ENCODE measurements at regions not wholly inside any gene's neighbourhood (a gene's known extent, or its start where the extent isn't known, plus 50 kb on each side); places are given as distances from the start of the nearest gene placed in this dataset.
"Not testable (repeated sequence)": the region's sequence is repeated elsewhere in the genome, so short reads cannot be mapped to it uniquely, and the experiment has no call there.

DNA sequence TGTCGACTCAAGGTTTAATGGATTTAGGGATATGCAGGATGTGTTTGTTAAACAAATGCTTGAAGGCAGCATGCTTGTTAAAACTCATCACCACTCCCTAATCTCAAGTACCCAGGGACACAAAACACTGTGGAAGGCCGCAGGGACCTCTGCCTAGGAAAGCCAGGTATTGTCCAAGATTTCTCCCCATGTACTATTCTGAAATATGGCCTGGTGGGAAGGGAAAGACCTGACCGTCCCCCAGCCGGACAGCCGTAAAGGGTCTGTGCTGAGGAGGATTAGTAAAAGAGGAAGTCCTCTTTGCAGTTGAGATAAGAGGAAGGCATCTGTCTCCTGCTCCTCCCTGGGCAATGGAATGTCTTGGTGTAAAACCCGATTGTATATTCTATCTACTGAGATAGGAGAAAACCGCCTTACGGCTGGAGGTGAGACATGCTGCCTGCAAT lies 85.3 kb upstream of the ZNF322 start:
- 20% methylated on average over 8 of the region's 8 CpGs for WGBS (ENCODE audit: low lambda C conversion rate)
- H3K36me3 ChIP-seq (replicated peaks in 1 of 2; ENCODE audit: control insufficient read depth in 1 of 2, insufficient read depth in 2 of 2, low read length in 2 of 2); ATAC-seq; POLR2A ChIA-PET; H3K4me2 ChIP-seq (ENCODE audit: low read depth, low read length); BruUV-seq (replicated peaks); in situ Hi-C loops (cut with HindIII; ENCODE audit: extremely low pct_ligation_motif_present, low pct_unique_long_range_greater_than_20kb); FAIRE-seq; H3K4me3 ChIP-seq (replicated peaks in 1 of 3; ENCODE audit: insufficient read depth in 1 of 3, low read depth in 2 of 3, low read length in 3 of 3); H3K79me2 ChIP-seq (ENCODE audit: insufficient read depth, low read length); CTCF ChIA-PET (ENCODE audit: low intra/inter-chr PET ratio, low total read pairs); H4K20me1 ChIP-seq (ENCODE audit: insufficient read depth, low read length); H3K9me3 ChIP-seq (ENCODE audit: low read length); H3K27ac ChIP-seq (ENCODE audit: extremely low read length, insufficient read depth, low read length); H3K9ac ChIP-seq (ENCODE audit: insufficient read depth, low read depth, low read length); DNase-seq (ENCODE audit: low spot score); intact Hi-C loops (cut with micrococcal nuclease; ENCODE audit: unreplicated experiment): not testable (repeated sequence)
- H3K4me1 ChIP-seq (ENCODE audit: insufficient read depth, low read length), result peaks cover 23% of the 10 kb centered on the region; the same call in 1 of the 2 replicates
- peaks cover 0 to 20% of the 10 kb centered on the region in 2 experiments; a peak in 2 of 5 replicates for H3K27me3 ChIP-seq (ENCODE audit: control insufficient read depth in 1 of 2, insufficient read depth in 2 of 2, low read length in 2 of 2)
- H2AFZ ChIP-seq (ENCODE audit: low read length), result peak overlapping the region; percentile 8

DNA sequence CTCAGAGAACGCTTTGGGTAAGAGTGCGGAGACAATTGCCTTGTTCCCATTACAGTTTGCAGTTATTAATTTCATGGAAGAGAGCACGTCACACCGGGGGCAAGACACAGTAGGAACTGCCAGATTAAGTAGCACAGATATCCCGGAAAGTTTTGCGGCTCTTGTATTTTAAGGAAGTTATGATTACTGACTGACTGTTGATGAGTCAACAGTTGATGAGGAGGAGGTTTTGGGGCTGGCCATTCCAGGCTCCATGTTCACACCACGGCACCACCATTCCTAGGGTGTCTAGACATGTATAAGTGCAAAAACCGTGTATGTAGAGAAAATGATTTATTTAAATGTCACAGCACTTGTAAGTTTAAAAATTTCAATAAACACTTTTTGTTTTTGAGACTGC lies 86.4 kb upstream of the ZNF322 start:
- BruUV-seq (replicated peaks); H4K20me1 ChIP-seq (ENCODE audit: insufficient read depth, low read length); in situ Hi-C loops (cut with HindIII; ENCODE audit: extremely low pct_ligation_motif_present, low pct_unique_long_range_greater_than_20kb); H3K27ac ChIP-seq (ENCODE audit: extremely low read length, insufficient read depth, low read length); H3K79me2 ChIP-seq (ENCODE audit: insufficient read depth, low read length); ATAC-seq; H3K36me3 ChIP-seq (replicated peaks in 1 of 2; ENCODE audit: control insufficient read depth in 1 of 2, insufficient read depth in 2 of 2, low read length in 2 of 2); H3K4me2 ChIP-seq (ENCODE audit: low read depth, low read length); intact Hi-C loops (cut with micrococcal nuclease; ENCODE audit: unreplicated experiment); DNase-seq (ENCODE audit: low spot score); H3K9ac ChIP-seq (ENCODE audit: insufficient read depth, low read depth, low read length); H3K9me3 ChIP-seq (ENCODE audit: low read length); POLR2A ChIA-PET; CTCF ChIA-PET (ENCODE audit: low intra/inter-chr PET ratio, low total read pairs); FAIRE-seq; H3K4me3 ChIP-seq (replicated peaks in 1 of 3; ENCODE audit: insufficient read depth in 1 of 3, low read depth in 2 of 3, low read length in 3 of 3); H2AFZ ChIP-seq (ENCODE audit: low read length): not testable (repeated sequence)
- peaks cover 23% of the 10 kb centered on the region; the same call in 1 of the 2 replicates for H3K4me1 ChIP-seq (ENCODE audit: insufficient read depth, low read length)
- 48% methylated on average over 8 of the region's 8 CpGs for WGBS (ENCODE audit: low lambda C conversion rate)
- peaks cover 0 to 20% of the 10 kb centered on the region in 2 experiments; a peak in 2 of 5 replicates for H3K27me3 ChIP-seq (ENCODE audit: control insufficient read depth in 1 of 2, insufficient read depth in 2 of 2, low read length in 2 of 2)

DNA sequence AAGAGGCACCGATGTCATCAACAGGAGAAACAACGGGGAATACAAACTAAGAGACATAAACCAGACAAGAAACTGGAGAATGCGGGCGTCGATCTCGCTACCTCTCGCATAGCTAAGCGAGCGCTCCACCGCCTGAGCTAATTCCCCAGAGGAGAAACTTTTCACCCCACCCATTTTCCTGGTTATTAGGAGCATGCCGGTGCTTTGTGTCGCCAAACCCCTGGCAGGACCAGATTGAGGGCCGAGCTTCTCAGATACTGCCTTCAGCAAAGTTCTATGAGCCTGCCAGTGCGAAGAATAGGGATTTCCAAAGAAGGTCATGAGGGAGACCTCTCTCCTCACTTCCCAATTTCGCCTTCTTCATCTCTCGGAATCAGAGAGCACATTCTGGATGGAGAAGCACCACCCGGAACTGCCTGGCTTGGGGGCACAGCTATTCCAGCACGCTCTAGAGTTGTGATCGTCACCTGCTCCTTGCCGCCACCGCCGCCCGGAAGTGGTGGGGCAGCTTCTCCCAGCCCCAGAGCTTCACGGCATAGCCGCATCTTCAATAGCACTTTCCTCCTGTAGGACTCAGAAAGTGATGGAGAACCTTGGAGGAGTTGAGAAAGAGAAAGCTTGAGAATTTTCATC lies 89.7 kb upstream of the ZNF322 start:
- not testable (repeated sequence) for FAIRE-seq

DNA sequence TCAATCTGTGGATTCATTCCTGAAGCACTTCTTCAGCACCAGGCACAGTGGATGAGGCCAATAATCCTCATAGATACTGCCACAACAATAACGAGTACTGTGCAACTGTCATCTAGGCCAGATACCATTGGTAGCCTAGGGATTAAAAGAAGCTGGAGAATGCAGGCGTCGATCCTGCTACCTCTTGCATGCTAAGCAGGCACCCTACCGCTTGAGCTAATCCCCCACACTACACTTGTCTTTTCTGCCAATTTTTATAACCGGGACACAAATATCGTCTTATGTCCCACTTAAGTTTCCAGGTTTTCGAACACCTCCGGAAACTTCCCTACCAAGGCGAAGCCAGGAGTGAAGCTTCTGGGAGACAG lies 90.2 kb upstream of the ZNF322 start:
- H2AFZ ChIP-seq (ENCODE audit: low read length); intact Hi-C loops (cut with micrococcal nuclease; ENCODE audit: unreplicated experiment); CTCF ChIA-PET (ENCODE audit: low intra/inter-chr PET ratio, low total read pairs); H3K79me2 ChIP-seq (ENCODE audit: insufficient read depth, low read length); BruUV-seq (replicated peaks); FAIRE-seq; H3K9me3 ChIP-seq (ENCODE audit: low read length); DNase-seq (ENCODE audit: low spot score); H3K36me3 ChIP-seq (replicated peaks in 1 of 2; ENCODE audit: control insufficient read depth in 1 of 2, insufficient read depth in 2 of 2, low read length in 2 of 2); H3K9ac ChIP-seq (ENCODE audit: insufficient read depth, low read depth, low read length); in situ Hi-C loops (cut with HindIII; ENCODE audit: extremely low pct_ligation_motif_present, low pct_unique_long_range_greater_than_20kb); H3K27ac ChIP-seq (ENCODE audit: extremely low read length, insufficient read depth, low read length); POLR2A ChIA-PET; H3K4me3 ChIP-seq (replicated peaks in 1 of 3; ENCODE audit: insufficient read depth in 1 of 3, low read depth in 2 of 3, low read length in 3 of 3); H4K20me1 ChIP-seq (ENCODE audit: insufficient read depth, low read length); H3K4me2 ChIP-seq (ENCODE audit: low read depth, low read length): not testable (repeated sequence)
- WGBS (ENCODE audit: low lambda C conversion rate), result under 1% methylated on average over 9 of the region's 9 CpGs
- ATAC-seq, result peak; percentile 27; the same call in 1 of the 3 replicates
- Histone ChIP-seq H3K4me1 (ENCODE audit: insufficient read depth, low read length) (peaks cover 15% of the 10 kb centered on the region), H3K27me3 (ENCODE audit: control insufficient read depth in 1 of 2, insufficient read depth in 2 of 2, low read length in 2 of 2) (peaks cover 0 to 17% of the 10 kb centered on the region in 2 experiments; a peak in 3 of 5 replicates)

More for the DNA sequence above, 89.7 kb upstream of the ZNF322 start:
- H2AFZ ChIP-seq (ENCODE audit: low read length); DNase-seq (ENCODE audit: low spot score); BruUV-seq (replicated peaks); H4K20me1 ChIP-seq (ENCODE audit: insufficient read depth, low read length); in situ Hi-C loops (cut with HindIII; ENCODE audit: extremely low pct_ligation_motif_present, low pct_unique_long_range_greater_than_20kb); intact Hi-C loops (cut with micrococcal nuclease; ENCODE audit: unreplicated experiment); H3K36me3 ChIP-seq (replicated peaks in 1 of 2; ENCODE audit: control insufficient read depth in 1 of 2, insufficient read depth in 2 of 2, low read length in 2 of 2); POLR2A ChIA-PET; H3K4me3 ChIP-seq (replicated peaks in 1 of 3; ENCODE audit: insufficient read depth in 1 of 3, low read depth in 2 of 3, low read length in 3 of 3); H3K9me3 ChIP-seq (ENCODE audit: low read length); H3K9ac ChIP-seq (ENCODE audit: insufficient read depth, low read depth, low read length); CTCF ChIA-PET (ENCODE audit: low intra/inter-chr PET ratio, low total read pairs); H3K79me2 ChIP-seq (ENCODE audit: insufficient read depth, low read length); H3K27ac ChIP-seq (ENCODE audit: extremely low read length, insufficient read depth, low read length): not testable (repeated sequence)
- 54% methylated on average over 14 of the region's 25 CpGs for WGBS (ENCODE audit: low lambda C conversion rate)
- Histone ChIP-seq H3K4me1 (ENCODE audit: insufficient read depth, low read length) (peaks cover 15% of the 10 kb centered on the region), H3K27me3 (ENCODE audit: control insufficient read depth in 1 of 2, insufficient read depth in 2 of 2, low read length in 2 of 2) (peaks cover 0 to 17% of the 10 kb centered on the region in 2 experiments; a peak in 3 of 5 replicates), H3K4me2 (ENCODE audit: low read depth, low read length) (peak overlapping the region; percentile 7; the same call in 1 of the 2 replicates)
- peak; percentile 41; the same call in 2 of the 3 replicates for ATAC-seq
- TF ChIP-seq GABPB1 (CRISPR knock-in tag; IDR thresholded peaks at IDR 0.05), result 0 out of 2 replicates have a peak, but pooled peaks have one; percentile 29

All from HepG2 (cell line).